Activated CD8-positive, alpha-beta T cell treated with anti-CD3 and anti-CD28 coated beads, Interleukin-2, amount 10 ng/mL, durations not matched to agents 7 days and 5 days (primary cell): ENCODE measurements at regions not wholly inside any gene's neighbourhood (a gene's known extent, or its start where the extent isn't known, plus 50 kb on each side); places are given as distances from the start of the nearest gene placed in this dataset.

Source experiments
- ATAC-seq: fragments of 150-1000 bp; cut with Tn5 transposase; one replicate; pipeline ENCODE4 v1.10.0; 2021; ENCODE audit warnings: moderate library complexity
- CTCF ChIA-PET: fragments of 350-600 bp; sonication (Branson Sonifier 250); formaldehyde crosslinking; loops from one replicate; lab custom pipeline; 2021; ENCODE audit warnings: antibody characterized with exemption; lab: Charles Lee
- POLR2A ChIA-PET: fragments of 350-600 bp; sonication (Branson Sonifier 250); formaldehyde crosslinking; loops from one replicate; lab custom pipeline; 2021; ENCODE audit warnings: antibody characterized with exemption; lab: Charles Lee
- DNase-seq: peaks from one replicate; pipeline ENCODE4 v3.0.0-alpha.2; 2020
- H3K27ac Mint-ChIP-seq: one replicate; pipeline ENCODE4 v1.8.0; 2021; ENCODE audit warnings: mild to moderate bottlenecking, mixed read lengths
- H3K27me3 Mint-ChIP-seq: one replicate; pipeline ENCODE4 v1.8.0; 2021; ENCODE audit warnings: low read depth, mixed read lengths
- H3K36me3 Mint-ChIP-seq: one replicate; pipeline ENCODE4 v1.8.0; 2021; ENCODE audit warnings: low read depth, mixed read lengths
- H3K4me1 Mint-ChIP-seq: one replicate; pipeline ENCODE4 v1.8.0; 2021; ENCODE audit warnings: low read depth, mixed read lengths
- H3K4me3 Mint-ChIP-seq: one replicate; pipeline ENCODE4 v1.8.0; 2021; ENCODE audit warnings: mild to moderate bottlenecking, mixed read lengths
- H3K9me3 Mint-ChIP-seq: one replicate; pipeline ENCODE4 v1.8.0; 2022; ENCODE audit warnings: mixed read lengths; ENCODE audit not compliant: insufficient read depth

DNA sequence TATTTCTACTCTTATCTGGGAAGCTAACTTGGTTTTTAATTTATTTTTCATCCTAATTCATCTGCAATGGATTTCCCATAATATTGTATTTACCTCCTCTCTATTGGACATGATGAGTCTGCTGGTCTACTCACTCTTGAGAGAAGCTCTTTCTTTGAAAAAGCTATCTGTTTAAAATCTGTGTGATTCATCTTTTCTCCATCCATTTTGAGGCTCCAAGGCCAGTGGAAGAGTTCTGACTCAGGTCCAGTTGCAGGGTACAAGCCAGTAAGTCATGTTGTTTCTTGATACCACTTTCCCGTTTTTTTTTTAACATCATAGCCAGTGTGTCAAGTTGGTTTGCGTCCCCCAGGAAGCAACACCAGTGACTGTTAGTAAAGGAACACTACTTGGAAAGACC lies 160.3 kb upstream of the BMP4 start:
- H3K4me3 Mint-ChIP-seq: no peak overlapping the region
- ChIA-PET CTCF (no interaction called here), POLR2A (no interaction called here)
- H3K36me3 Mint-ChIP-seq: no peaks in the 10 kb centered on the region
- H3K4me1 Mint-ChIP-seq: no peaks in the 10 kb centered on the region
- H3K27ac Mint-ChIP-seq: no peak overlapping the region
- ATAC-seq (no peak), DNase-seq (no peak)
- H3K9me3 Mint-ChIP-seq: no peaks in the 10 kb centered on the region
- no peaks in the 10 kb centered on the region for H3K27me3 Mint-ChIP-seq

DNA sequence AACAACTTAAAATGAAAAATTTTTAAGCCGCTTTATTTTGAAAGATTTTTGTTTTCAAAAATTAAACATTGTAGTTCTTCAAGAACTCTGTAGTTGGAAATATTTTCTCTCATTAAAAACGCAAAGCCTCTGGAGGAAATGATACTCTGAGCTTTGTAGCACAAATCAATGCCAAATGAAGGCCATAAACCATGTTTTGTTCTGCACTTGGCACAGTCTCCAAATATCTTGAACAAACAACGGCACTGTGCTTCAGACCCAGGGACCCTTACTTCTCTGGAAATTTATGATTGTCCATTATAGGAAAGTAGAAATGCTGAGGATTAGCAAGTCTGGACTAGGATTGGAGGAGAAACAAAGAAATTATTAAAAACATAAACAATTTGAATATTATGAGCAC lies 160.8 kb upstream of the BMP4 start:
- H3K9me3 Mint-ChIP-seq: no peaks in the 10 kb centered on the region
- POLR2A ChIA-PET: no interaction called here
- ATAC-seq (no peak), DNase-seq (no peak)
- no peaks in the 10 kb centered on the region for H3K27me3 Mint-ChIP-seq
- no peak overlapping the region for H3K4me3 Mint-ChIP-seq
- no peaks in the 10 kb centered on the region for H3K36me3 Mint-ChIP-seq
- no peaks in the 10 kb centered on the region for H3K4me1 Mint-ChIP-seq
- no peak overlapping the region for H3K27ac Mint-ChIP-seq
- CTCF ChIA-PET: no interaction called here

DNA sequence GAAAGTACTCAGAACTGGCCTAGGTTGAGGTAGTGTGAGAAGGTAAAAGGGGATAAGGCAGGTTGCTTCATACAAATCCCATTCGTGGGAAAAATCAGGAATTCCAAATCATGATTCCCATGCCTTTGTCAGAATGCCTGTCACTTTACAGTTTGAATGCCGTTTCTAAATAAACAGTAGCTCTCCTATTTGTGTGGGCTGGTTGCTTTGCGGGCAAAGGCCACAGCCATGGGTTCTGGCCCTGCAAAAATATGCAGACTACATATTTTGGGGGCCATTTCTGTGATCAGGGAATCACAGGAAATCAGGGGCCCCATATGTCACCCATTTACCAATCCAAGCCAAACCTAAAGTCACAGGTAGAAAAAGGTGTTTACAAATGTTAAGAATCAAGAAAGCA lies 161.3 kb upstream of the BMP4 start:
- ChIA-PET CTCF (no interaction called here), POLR2A (no interaction called here)
- no peaks in the 10 kb centered on the region for H3K4me1 Mint-ChIP-seq
- no peak overlapping the region for H3K4me3 Mint-ChIP-seq
- ATAC-seq (no peak), DNase-seq (no peak)
- H3K27ac Mint-ChIP-seq: no peak overlapping the region
- no peaks in the 10 kb centered on the region for H3K9me3 Mint-ChIP-seq
- no peaks in the 10 kb centered on the region for H3K36me3 Mint-ChIP-seq
- no peaks in the 10 kb centered on the region for H3K27me3 Mint-ChIP-seq

DNA sequence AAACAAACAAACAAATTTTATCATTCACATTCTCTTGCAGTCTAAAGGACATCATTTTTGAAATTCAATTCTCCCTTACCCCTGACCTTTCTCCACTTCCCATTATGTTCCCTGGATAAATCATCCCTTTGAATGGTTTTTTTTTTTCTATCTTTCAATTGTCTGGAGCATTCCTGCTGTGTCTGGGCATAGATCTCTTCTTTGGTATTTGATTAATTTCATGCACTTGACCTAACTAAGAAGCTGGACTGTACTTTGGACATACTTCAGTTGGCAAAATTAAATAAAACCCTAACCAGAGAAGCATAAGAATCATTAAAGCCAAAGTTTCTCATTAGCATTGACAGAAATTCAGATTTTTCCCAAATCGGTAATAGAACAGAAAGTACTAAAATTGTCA lies 163.6 kb upstream of the BMP4 start:
- CTCF ChIA-PET: no interaction called here
- no peaks in the 10 kb centered on the region for H3K27me3 Mint-ChIP-seq
- POLR2A ChIA-PET: no interaction called here
- H3K9me3 Mint-ChIP-seq: no peaks in the 10 kb centered on the region
- no peak for DNase-seq
- H3K4me1 Mint-ChIP-seq: no peaks in the 10 kb centered on the region
- no peaks in the 10 kb centered on the region for H3K36me3 Mint-ChIP-seq
- ATAC-seq: no peak
- no peak overlapping the region for H3K27ac Mint-ChIP-seq
- H3K4me3 Mint-ChIP-seq: no peak overlapping the region

DNA sequence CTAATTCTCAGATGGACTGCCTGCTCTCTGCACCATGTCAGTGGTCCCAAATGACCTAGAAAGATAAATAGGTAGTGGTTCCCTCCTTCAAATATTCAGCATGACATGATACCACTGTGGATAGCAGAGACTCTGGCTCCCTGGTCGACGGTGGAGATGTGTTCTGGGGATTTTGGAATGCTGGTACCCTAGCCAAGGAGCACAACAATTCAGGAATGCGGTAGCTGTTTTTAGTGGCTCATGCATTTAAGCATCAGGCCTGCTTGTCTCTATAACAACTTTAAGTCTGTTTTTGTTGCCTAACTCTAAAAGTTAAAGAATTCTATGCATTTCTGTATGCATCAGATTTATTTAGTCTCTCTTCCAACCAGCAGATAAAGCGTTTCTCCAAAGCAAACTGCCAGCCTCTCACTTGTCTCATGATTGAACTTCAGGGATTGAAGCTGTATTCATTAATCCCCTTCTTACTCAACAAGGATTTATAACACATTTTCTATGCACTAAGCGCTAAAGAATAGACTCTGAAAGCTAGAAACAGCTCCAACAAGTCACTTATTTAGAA lies 164.9 kb upstream of the BMP4 start:
- ChIA-PET CTCF (no interaction called here), POLR2A (no interaction called here)
- H3K4me3 Mint-ChIP-seq: no peak overlapping the region

DNA sequence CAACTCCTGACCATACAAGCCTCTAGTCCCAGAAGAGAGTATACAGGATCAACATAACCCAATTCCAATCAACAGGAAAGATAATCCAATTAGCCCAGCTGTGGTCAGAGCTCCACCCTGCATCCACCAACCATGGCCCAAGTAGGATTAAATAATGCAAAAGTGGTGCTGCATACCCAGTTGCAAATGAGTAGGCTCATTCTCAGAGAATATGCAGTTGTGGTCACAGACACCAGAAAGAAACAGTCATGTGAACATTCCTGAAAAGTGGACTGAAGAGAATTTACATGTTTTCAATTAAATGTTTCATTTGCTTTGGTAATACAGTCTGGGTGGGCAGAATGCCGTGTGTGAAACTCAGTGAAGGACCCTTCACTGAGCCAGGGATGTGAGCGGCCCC lies 167.2 kb upstream of the BMP4 start:
- Mint-ChIP-seq H3K36me3 (no peaks in the 10 kb centered on the region), H3K9me3 (no peaks in the 10 kb centered on the region), H3K27ac (no peak overlapping the region), H3K27me3 (no peaks in the 10 kb centered on the region), H3K4me1 (no peaks in the 10 kb centered on the region), H3K4me3 (no peak overlapping the region)
- CTCF ChIA-PET: no interaction called here
- DNase-seq: no peak
- POLR2A ChIA-PET: no interaction called here
- no peak for ATAC-seq

More for the DNA sequence above, 164.9 kb upstream of the BMP4 start:
- Mint-ChIP-seq H3K36me3 (no peaks in the 10 kb centered on the region), H3K4me1 (no peaks in the 10 kb centered on the region), H3K27ac (no peak overlapping the region), H3K27me3 (no peaks in the 10 kb centered on the region), H3K9me3 (no peaks in the 10 kb centered on the region)
- ATAC-seq: no peak
- no peak for DNase-seq

DNA sequence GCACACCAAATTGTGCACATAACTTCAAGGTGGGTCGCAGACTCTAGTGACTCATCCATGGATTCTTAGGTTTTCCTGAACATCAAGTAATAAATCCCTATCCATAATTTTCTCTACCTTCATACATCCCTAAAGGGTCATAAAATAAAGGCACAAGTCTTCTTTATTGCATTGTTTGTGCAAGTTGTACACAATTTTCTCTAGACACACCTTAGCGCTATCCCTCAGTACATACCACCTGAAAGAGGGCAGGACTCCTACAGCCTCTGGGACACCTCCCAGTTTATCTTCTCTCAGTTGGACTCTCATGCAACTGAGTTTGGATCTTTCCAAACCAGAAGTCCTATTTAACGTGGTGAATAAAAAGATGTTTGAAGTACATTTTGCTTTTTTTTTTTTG lies 168.5 kb upstream of the BMP4 start:
- no peaks in the 10 kb centered on the region for H3K4me1 Mint-ChIP-seq
- CTCF ChIA-PET: no interaction called here

DNA sequence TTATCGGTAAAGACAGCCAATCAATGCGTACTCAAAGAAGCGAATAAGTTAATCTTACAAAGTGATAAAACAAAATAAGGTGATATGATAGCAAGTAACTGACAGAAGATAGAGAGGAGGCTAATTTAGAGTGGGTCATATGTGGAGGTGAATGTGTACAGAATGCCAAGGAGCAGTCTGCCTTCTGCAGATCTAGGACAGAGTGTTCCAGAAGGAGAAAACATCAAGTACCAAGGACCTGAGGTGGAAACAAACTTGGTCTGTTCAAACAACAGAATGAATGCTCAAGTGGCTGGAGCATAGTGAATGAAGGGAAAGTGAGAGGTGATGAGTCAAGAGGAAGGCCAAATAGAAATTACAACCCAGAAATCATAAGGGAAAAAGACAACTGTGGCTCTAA lies 170.3 kb upstream of the BMP4 start:
- ATAC-seq (no peak), DNase-seq (no peak)
- no peaks in the 10 kb centered on the region for H3K36me3 Mint-ChIP-seq
- POLR2A ChIA-PET: no interaction called here
- H3K27me3 Mint-ChIP-seq: no peaks in the 10 kb centered on the region
- H3K27ac Mint-ChIP-seq: no peak overlapping the region
- CTCF ChIA-PET: no interaction called here
- no peak overlapping the region for H3K4me3 Mint-ChIP-seq
- no peaks in the 10 kb centered on the region for H3K4me1 Mint-ChIP-seq
- no peaks in the 10 kb centered on the region for H3K9me3 Mint-ChIP-seq

More for the DNA sequence above, 168.5 kb upstream of the BMP4 start:
- ATAC-seq (no peak), DNase-seq (no peak)
- no peaks in the 10 kb centered on the region for H3K9me3 Mint-ChIP-seq
- no peak overlapping the region for H3K4me3 Mint-ChIP-seq
- H3K27me3 Mint-ChIP-seq: no peaks in the 10 kb centered on the region
- no peak overlapping the region for H3K27ac Mint-ChIP-seq
- POLR2A ChIA-PET: no interaction called here
- H3K36me3 Mint-ChIP-seq: no peaks in the 10 kb centered on the region

DNA sequence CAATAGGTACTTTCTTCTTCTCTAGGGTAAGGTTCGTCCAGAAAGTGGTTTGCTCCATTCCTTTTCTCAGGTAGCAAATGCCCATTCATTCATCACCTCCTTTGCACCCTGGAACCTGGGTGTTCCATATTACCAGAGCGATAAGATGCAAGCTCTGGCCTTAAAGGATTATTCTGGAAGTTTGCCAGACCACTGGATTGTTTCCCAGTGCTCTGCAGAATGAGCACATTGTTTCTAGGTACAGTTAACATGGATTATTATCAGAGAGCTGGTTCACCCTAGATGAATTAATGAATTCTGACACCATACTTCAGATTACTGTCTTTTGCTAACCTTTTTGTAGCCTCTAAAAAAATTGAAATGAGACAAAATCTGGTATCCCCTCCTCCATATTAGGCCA lies 170.9 kb upstream of the BMP4 start:
- Mint-ChIP-seq H3K27ac (no peak overlapping the region), H3K9me3 (no peaks in the 10 kb centered on the region)
- CTCF ChIA-PET: no interaction called here

DNA sequence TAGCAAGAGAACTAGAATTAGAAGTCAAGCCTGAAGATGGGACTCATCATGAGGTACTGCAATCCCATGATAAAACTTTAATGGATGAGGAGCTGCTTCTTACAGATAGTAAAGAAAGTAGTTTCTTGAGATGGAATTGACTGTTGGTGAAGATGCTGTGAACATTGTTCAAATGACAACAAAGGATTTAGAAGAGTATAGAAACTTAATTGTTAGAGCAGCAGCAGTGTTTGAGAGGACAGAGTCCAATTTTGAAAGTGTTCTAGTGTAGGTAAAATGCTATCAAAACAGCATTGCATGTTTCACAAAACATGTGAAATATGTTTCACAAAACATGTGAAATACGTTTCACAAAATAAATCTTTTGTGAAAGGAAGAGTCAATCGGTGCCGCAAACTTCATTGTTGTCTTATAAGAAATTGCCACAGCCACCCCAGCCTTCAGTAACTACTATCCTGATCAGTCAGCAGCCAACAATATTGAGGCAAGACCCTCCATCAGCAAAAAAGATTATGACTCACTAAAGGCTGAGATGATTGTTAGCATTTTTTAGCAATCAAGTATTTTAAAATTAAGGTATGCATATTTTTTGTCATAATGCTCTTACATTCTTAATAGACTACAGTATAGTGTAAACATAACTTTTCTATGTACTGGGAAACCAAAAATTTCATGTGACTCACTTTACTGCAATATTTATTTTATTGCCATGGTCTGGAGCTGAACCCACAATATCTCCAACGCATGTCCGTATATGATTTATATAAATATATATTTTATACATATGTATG lies 173.4 kb upstream of the BMP4 start:
- ChIA-PET CTCF (no interaction called here), POLR2A (no interaction called here)
- no peak for DNase-seq
- H3K4me3 Mint-ChIP-seq: no peak overlapping the region
- no peaks in the 10 kb centered on the region for H3K4me1 Mint-ChIP-seq
- no peak overlapping the region for H3K27ac Mint-ChIP-seq
- H3K9me3 Mint-ChIP-seq: no peaks in the 10 kb centered on the region
- no peaks in the 10 kb centered on the region for H3K27me3 Mint-ChIP-seq
- no peaks in the 10 kb centered on the region for H3K36me3 Mint-ChIP-seq
- no peak for ATAC-seq

More for the DNA sequence above, 170.9 kb upstream of the BMP4 start:
- Mint-ChIP-seq H3K27me3 (no peaks in the 10 kb centered on the region), H3K36me3 (no peaks in the 10 kb centered on the region), H3K4me3 (no peak overlapping the region), H3K4me1 (no peaks in the 10 kb centered on the region)
- ATAC-seq (no peak), DNase-seq (no peak)
- POLR2A ChIA-PET: no interaction called here

DNA sequence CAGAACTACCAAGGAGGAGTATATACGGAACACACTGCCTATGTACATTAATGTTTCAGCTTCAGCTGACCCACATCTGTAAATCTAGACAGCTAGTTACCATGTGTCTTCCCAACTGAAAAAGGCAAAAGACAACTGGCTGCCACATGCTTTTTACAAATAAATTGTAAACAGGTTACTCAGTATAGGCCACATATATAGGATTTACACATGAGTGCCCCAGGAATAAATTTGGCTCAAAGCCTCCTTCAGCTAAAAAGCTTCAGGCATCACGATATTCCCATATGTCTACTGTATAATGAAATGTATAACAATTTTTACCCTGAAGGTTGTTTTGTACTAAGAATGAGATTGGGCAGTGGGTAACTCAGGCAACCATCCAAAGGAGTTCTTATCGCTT lies 175.9 kb upstream of the BMP4 start:
- Mint-ChIP-seq H3K9me3 (no peaks in the 10 kb centered on the region), H3K4me3 (no peak overlapping the region), H3K36me3 (no peaks in the 10 kb centered on the region), H3K27me3 (no peaks in the 10 kb centered on the region), H3K4me1 (no peaks in the 10 kb centered on the region), H3K27ac (no peak overlapping the region)
- ChIA-PET CTCF (no interaction called here), POLR2A (no interaction called here)
- ATAC-seq (no peak), DNase-seq (no peak)

DNA sequence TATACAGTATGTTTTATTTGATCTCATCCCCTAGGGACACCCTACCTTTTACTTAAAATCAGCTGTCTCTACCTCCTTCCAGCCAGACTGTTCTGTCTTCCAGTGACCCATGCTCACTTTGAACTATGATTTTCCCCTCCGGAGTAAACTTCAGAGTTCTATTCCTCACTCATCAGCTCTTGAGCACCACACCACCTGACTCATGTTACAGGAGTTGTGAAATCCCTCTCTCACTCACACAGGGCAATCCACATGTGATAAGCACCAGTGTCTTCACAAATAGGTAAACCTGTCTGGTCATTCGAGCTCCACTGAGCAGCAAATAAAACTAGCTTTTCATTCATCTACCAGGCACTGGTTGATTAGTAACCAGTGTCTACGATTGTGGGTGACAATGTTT lies 177.3 kb upstream of the BMP4 start:
- POLR2A ChIA-PET: no interaction called here
- Mint-ChIP-seq H3K27me3 (no peaks in the 10 kb centered on the region), H3K4me1 (no peaks in the 10 kb centered on the region), H3K9me3 (no peaks in the 10 kb centered on the region), H3K4me3 (no peak overlapping the region), H3K36me3 (no peaks in the 10 kb centered on the region), H3K27ac (no peak overlapping the region)
- CTCF ChIA-PET: interaction anchor here (1.3 kb wide), 1 partner anchor 214 kb away, joined by 3 read pairs; no protein-coding TSS in a partner anchor
- ATAC-seq (no peak), DNase-seq (no peak)
